ENCODE measurements at regions not wholly inside any gene's neighbourhood (a gene's known extent, or its start where the extent isn't known, plus 50 kb on each side); places are given as distances from the start of the nearest gene placed in this dataset.

- no peak for DNase-seq
Observed at GRCh38 chr9:134276453-134277245, 49.6 kb upstream of the RXRA start.
